ENCODE measurements at regions not wholly inside any gene's neighbourhood (a gene's known extent, or its start where the extent isn't known, plus 50 kb on each side); places are given as distances from the start of the nearest gene placed in this dataset.
"Not testable (repeated sequence)": the region's sequence is repeated elsewhere in the genome, so short reads cannot be mapped to it uniquely, and the experiment has no call there.

GRCh38 chr13:61215116-61215515 is 200.5 kb downstream of the PCDH20 start:
- no peak for DNase-seq

GRCh38 chr13:61214551-61214950 is 201.1 kb downstream of the PCDH20 start:
- DNase-seq: no peak

DNA sequence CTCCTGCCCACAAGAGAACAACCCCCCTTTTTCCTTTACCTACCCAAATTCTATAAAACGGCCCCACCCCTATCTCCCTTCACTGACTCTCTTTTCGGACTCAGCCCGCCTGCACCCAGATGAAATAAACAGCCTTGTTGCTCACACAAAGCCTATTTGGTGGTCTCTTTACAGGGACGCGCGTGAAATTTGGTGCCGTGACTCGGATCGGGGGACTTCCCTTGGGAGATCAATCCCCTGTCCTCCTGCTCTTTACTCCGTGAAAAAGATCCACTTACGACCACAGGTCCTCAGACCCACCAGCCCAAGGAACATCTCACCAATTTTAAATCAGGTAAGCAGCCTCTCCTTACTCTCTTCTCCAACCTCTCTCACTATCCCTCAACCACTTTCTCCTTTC is 209.8 kb downstream of the PCDH20 start:
- not testable (repeated sequence) for DNase-seq

DNA sequence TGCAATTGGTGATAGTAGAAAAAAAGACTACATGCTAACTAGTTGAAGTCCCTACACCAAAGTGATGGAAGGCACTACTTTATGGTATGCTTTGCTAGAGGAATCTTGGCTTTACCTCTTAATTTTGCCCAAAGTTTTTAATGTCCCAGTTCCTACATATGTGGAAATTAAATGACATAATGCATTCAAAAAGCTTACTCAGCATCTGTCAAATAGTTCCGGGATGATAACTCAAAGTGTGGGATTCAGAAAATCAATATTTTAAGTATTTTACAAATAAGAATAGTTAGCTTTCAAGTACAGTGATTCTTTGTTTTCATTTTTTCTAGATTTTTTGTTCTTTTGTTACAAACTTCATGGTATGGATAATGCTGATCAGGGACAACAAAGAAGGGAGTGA is 211.6 kb downstream of the PCDH20 start:
- no peak for DNase-seq

- no peak for DNase-seq
These were observed 213.6 kb downstream of the PCDH20 start for GRCh38 chr13:61202042-61202441.

DNA sequence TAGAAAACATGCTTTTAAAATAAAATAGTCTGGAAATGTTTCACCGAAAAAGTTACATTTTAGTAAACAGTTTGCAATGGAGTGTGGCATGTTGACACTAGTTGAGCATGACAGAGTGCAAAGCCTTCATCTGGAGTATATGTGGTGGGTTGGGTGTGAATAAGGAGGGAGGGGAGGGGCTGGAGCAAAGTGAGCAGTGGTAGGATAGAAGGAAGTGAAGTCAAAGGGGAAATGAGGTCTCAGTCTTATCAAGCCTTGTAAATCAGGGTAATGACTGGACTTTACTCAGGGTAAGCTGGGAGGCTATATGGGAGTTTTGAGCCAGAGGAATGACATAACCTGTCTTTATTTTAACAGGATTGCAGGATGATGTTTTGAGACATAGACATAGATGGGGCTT is 222.8 kb downstream of the PCDH20 start:
- no peak for DNase-seq

DNA sequence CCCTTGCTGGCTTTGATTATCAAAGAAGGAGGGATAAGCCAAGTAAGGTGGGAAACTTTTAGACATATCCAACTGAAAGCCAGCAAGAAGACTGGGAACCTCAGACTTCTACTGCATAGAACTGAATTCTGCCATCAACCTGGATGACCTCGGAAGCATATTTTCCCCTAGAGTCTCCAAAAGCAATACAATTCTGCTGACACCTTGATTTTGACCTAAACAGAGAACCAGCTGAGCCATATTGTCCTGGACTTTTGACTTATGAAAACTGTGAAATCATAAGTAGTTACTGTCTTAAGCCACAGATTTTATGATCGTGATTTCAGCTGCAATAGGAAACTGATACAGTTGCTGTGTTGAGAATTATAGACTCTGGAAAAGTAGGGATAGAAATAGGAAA is 227.6 kb downstream of the PCDH20 start:
- no peak for DNase-seq

DNA sequence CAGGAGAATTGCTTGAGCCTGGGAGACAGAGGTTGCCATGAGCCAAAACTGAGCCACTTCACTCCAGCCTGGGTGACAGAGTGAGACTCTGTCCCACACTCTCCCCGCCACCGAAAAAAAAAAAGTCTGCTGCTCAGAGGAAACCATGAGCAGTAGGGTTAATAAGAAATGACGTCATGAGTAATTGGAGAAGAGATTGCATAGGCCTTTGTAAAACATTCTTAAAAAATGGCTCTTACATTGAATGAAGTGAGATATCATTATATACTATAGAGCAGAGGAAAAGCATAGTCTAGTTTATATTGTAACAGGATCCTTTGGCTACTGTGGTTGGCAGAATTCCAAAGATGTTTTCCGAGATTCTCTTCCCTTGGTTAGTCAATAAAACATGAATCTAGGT is 228.2 kb downstream of the PCDH20 start:
- no peak for DNase-seq

- no peak for DNase-seq
These were observed 232.0 kb downstream of the PCDH20 start for GRCh38 chr13:61183670-61184069.

- DNase-seq: no peak
These were observed 235.4 kb downstream of the PCDH20 start for GRCh38 chr13:61180234-61180633.

DNA sequence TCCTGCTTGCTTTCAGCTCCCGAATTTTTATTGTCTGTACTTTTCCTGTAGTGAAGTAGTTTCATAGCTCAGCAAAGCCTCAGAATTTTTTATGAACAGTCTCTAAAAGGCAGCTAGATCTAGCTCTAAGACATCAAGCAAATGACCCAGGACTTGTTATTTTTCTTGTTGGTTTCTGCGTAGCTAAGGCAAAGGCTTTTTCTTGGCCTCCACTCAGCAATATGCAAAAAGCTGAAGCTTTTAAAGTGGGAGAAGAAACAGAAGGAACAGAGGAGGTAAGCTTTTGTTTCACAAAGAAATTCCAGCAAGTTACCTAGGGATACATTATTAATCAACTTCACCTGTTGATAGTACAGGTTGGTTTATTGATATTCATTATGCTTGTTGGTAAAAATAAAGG is 235.9 kb downstream of the PCDH20 start:
- DNase-seq: no peak

- no peak for DNase-seq
These were observed 244.8 kb downstream of the PCDH20 start for GRCh38 chr13:61170856-61171255.

DNA sequence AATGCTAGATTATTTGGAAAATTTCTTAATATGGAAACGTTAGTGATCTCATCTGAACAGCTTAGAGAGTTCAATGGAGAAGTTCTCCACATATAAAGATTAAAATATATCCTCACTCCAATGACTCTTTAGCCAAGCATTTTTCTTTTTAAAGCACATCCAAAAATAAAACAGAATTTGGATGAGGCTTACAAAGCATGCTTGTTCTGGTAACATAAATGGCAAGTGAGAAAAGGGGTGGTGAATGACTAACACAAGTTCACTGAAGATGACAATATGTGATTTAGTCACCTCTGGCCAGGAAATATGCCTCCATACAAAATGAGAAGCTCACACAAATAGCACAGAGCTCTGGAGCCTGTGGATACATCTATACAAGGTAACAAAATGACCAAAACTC is 253.0 kb downstream of the PCDH20 start:
- DNase-seq: peak; percentile 2

GRCh38 chr13:61162106-61162505 is 253.5 kb downstream of the PCDH20 start:
- DNase-seq: no peak

DNA sequence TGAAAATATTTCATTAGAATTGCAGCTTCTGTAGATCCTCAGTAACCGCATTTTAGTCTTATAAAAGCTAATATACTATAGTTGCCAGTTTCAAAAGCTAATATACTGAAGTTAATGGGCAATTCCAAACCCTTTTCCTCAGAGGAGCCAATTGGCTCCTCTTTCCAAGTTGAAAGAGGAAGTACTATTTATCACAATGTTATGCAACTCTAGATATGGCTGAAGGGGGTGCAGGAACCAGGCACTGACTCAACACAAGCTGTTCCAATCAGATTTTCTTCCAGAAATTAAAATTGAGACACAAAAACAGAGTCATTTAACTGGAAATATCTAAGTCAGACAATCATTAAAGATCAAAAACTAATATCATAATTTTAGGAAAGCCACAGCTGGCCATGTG is 258.9 kb downstream of the PCDH20 start:
- DNase-seq: no peak

- DNase-seq: no peak
These were observed 264.6 kb downstream of the PCDH20 start for GRCh38 chr13:61151062-61151461.

DNA sequence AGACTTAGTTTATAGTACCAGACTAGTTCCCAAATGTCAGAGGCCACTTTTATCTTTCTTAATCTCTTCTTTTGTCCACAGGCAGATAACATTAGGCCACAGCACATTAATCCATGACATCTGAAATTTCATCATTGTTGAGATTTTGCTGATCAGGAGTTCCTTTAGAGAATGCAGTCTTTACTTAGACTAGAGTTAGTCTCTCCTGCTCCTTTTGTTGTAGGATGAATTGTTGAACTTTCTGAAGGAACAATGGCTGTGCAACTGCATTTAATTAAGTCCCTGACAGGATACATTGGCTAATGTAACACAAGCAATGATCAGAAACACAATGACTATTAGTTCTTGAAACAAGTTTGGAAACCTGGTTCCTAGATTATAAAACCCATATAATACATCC is 266.3 kb downstream of the PCDH20 start:
- DNase-seq: no peak

DNA sequence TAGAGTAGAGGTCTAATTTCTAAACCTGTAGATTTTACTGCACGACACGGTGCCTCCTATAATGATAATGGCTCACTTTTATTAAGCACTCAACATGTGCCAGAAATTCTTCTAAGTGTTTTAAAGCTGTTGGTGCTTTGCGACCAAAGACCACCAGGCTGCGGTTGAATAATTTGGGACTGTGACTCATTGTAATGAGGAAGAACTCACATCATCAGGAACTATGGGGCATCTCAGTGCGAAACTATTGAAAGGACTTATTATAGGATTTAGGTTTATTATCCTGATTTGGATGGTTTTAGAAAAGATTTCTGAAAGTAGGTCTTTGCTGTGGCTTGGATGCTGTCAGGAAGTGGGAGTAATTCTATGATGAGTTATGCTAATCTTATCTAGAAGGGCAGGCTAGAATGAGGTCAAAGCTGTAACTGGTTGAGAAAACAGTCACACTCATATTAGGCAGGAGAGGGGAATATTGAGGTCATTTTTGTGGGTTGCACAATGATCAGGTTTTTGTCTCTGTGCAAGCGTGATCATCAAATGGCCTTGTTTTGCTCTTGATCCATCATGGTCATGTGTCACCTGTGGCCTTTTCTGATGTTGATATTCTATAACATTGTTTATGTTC is 266.8 kb downstream of the PCDH20 start:
- no peak for DNase-seq

DNA sequence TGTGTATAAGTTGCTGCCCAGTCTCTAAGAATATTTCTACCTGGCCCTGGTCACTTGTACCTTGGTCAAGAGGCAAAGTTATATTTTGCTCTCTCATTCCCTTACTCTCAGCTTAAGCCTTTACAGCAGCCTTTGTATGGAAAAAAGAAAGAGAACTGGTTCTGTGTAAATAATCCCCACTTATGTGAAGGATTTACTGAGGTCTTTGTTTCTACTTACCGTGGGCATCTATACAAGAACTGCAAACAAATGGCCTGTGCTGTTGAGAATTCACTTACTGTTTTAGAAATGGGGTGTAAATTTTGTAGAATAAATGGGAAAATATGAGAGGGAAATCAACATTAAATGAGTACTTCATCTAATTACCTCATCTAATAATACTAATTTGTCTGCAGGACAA is 267.4 kb downstream of the PCDH20 start:
- no peak for DNase-seq

DNA sequence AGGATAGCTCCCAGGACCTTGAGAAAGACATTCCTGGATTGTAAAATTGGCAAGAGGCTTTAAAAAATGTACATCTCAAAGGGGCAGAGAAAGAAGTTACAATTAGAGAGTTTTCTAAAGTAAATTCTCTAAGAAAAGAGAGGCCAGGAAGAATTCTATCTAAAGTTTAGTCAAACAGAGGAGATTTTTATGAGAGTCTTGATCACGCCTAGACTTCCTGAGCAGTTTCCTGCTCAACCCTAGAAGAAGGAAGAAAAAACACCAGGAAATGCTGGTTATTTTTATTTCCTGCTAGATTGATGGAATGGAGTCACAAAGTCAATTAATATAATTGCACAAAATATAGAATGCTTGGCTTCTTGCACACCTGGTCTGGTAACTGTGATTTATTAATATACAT is 269.1 kb downstream of the PCDH20 start:
- no peak for DNase-seq

- no peak for DNase-seq
These were observed 269.5 kb downstream of the PCDH20 start for GRCh38 chr13:61146158-61146557.

GRCh38 chr13:61144834-61145593 is 270.6 kb downstream of the PCDH20 start:
- DNase-seq: no peak

GRCh38 chr13:61144301-61144700 is 271.3 kb downstream of the PCDH20 start:
- no peak for DNase-seq

DNA sequence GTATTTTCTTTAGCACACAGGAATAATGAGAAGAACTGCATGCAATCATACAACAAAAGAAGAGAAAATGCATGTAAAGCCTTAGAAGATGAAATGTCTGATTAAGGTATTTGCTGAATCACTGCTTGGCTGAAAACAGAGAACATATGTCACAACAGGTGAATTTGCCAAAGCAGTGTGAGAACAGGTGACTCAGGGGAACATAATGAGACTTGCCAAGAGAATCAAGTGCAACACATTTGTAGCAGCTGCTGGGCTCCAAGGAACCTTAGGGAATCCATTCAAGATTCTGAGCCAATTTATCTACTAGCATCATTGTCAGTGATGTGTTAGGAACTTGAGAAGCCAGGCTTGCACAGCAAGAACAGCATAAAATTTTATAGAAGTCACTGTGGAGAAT is 273.1 kb downstream of the PCDH20 start:
- no peak for DNase-seq

All from skin of body (tissue), 1 donor.